DMS53 treated with DMSO at 0.1 percent for 48 hours (cell line): ENCODE measurements at regions not wholly inside any gene's neighbourhood (a gene's known extent, or its start where the extent isn't known, plus 50 kb on each side); places are given as distances from the start of the nearest gene placed in this dataset.

Experiments used
- DNase-seq: peaks from one replicate; lab custom pipeline; 2025; ENCODE audit not compliant: unreplicated experiment; lab: John Stamatoyannopoulos, UW

GRCh38 chr22:48389916-48390315 is 1437.8 kb downstream of the BRD1 start:
- no peak for DNase-seq

- DNase-seq = no peak
These were observed 1445.5 kb downstream of the BRD1 start for GRCh38 chr22:48382197-48382596.

GRCh38 chr22:48380016-48380665 is 1447.5 kb downstream of the BRD1 start:
- DNase-seq = no peak

- DNase-seq = no peak
These were observed 1448.3 kb downstream of the BRD1 start for GRCh38 chr22:48379371-48379770.

- no peak for DNase-seq
These were observed 1449.0 kb downstream of the BRD1 start for GRCh38 chr22:48378673-48379072.

- no peak for DNase-seq
These were observed 1450.5 kb downstream of the BRD1 start for GRCh38 chr22:48376936-48377712.

GRCh38 chr22:48376428-48376827 is 1451.2 kb downstream of the BRD1 start:
- DNase-seq = no peak

- no peak for DNase-seq
These were observed 1454.0 kb downstream of the BRD1 start for GRCh38 chr22:48373626-48374173.

GRCh38 chr22:48372390-48372789 is 1455.3 kb downstream of the BRD1 start:
- DNase-seq = no peak

- no peak for DNase-seq
These were observed 1456.3 kb downstream of the BRD1 start for GRCh38 chr22:48371391-48371790.

GRCh38 chr22:48370508-48371325 is 1457.0 kb downstream of the BRD1 start:
- DNase-seq = no peak

GRCh38 chr22:48369789-48370507 is 1457.7 kb downstream of the BRD1 start:
- no peak for DNase-seq

- no peak for DNase-seq
These were observed 1458.6 kb downstream of the BRD1 start for GRCh38 chr22:48368975-48369525.

GRCh38 chr22:48367731-48368130 is 1459.9 kb downstream of the BRD1 start:
- no peak for DNase-seq

- DNase-seq = no peak
These were observed 1461.1 kb downstream of the BRD1 start for GRCh38 chr22:48366591-48366990.

- no peak for DNase-seq
These were observed 1461.6 kb downstream of the BRD1 start for GRCh38 chr22:48366056-48366455.

- no peak for DNase-seq
These were observed 1462.3 kb downstream of the BRD1 start for GRCh38 chr22:48365386-48365785.

GRCh38 chr22:48362721-48363404 is 1464.8 kb downstream of the BRD1 start:
- no peak for DNase-seq

- no peak for DNase-seq
These were observed 1466.5 kb downstream of the BRD1 start for GRCh38 chr22:48361099-48361639.

GRCh38 chr22:48359613-48359965 is 1468.1 kb downstream of the BRD1 start:
- DNase-seq = no peak
